Ishikawa (cell line): ENCODE measurements at regions not wholly inside any gene's neighbourhood (a gene's known extent, or its start where the extent isn't known, plus 50 kb on each side); places are given as distances from the start of the nearest gene placed in this dataset.

ENCODE experiments used
- CEBPB ChIP-seq: IDR thresholded peaks from 2 replicates; pipeline ENCODE4 v1.6.1; 2012
- CREB1 ChIP-seq: IDR thresholded peaks from 2 replicates; pipeline ENCODE4 v1.6.1; 2012; ENCODE audit warnings: low read depth
- EGR1 ChIP-seq: IDR thresholded peaks from 2 replicates; pipeline ENCODE4 v1.6.1; 2012
- EP300 ChIP-seq: IDR thresholded peaks from 2 replicates; pipeline ENCODE4 v1.6.1; 2012; ENCODE audit warnings: borderline replicate concordance
- FOXM1 ChIP-seq: IDR thresholded peaks from 2 replicates; pipeline ENCODE4 v1.6.1; 2012; ENCODE audit warnings: low read depth, borderline replicate concordance
- MAX ChIP-seq: IDR thresholded peaks from 2 replicates; pipeline ENCODE4 v1.6.1; 2012
- NFIC ChIP-seq: IDR thresholded peaks from 2 replicates; pipeline ENCODE4 v1.6.1; 2012
- RAD21 ChIP-seq: IDR thresholded peaks from 2 replicates; pipeline ENCODE4 v1.6.1; 2012; ENCODE audit warnings: low read depth
- REST ChIP-seq: IDR thresholded peaks from 2 replicates; pipeline ENCODE4 v1.6.1; 2012; ENCODE audit warnings: low read depth, mild to moderate bottlenecking
- TAF1 ChIP-seq: IDR thresholded peaks from 2 replicates; pipeline ENCODE4 v1.6.1; 2012; ENCODE audit warnings: low read depth, mild to moderate bottlenecking
- TCF12 ChIP-seq: IDR thresholded peaks from 2 replicates; pipeline ENCODE4 v1.6.1; 2012; ENCODE audit warnings: low read depth
- TEAD4 ChIP-seq: IDR thresholded peaks from 2 replicates; pipeline ENCODE4 v1.6.1; 2012
- USF1 ChIP-seq: IDR thresholded peaks from 2 replicates; pipeline ENCODE4 v1.6.1; 2012
- YY1 ChIP-seq: IDR thresholded peaks from 2 replicates; pipeline ENCODE4 v1.6.1; 2012; ENCODE audit warnings: low read depth
- ZBTB7A ChIP-seq: IDR thresholded peaks from 2 replicates; pipeline ENCODE4 v1.6.1; 2012; ENCODE audit warnings: low read depth

- TF ChIP-seq CREB1 (no peak), EGR1 (no peak)
These were observed 118.0 kb upstream of the MAN1A1 start for GRCh38 chr6:119467488-119468081.

- TF ChIP-seq TEAD4 = no peak
- TF ChIP-seq MAX = no peak
- no peak for TF ChIP-seq EGR1
- no peak for TF ChIP-seq TCF12
- no peak for TF ChIP-seq CREB1
- TF ChIP-seq TAF1 = no peak
- no peak for TF ChIP-seq RAD21
- no peak for TF ChIP-seq EP300
- no peak for TF ChIP-seq NFIC
- no peak for TF ChIP-seq YY1
These were observed 116.7 kb upstream of the MAN1A1 start for GRCh38 chr6:119466226-119466625.

- TF ChIP-seq FOXM1 = no peak
- TF ChIP-seq CEBPB = no peak
- TF ChIP-seq TCF12 = no peak
- no peak for TF ChIP-seq TAF1
- no peak for TF ChIP-seq YY1
- TF ChIP-seq MAX = no peak
- no peak for TF ChIP-seq RAD21
- no peak for TF ChIP-seq ZBTB7A
- TF ChIP-seq REST = no peak
- no peak for TF ChIP-seq NFIC
These were observed 113.6 kb upstream of the MAN1A1 start for GRCh38 chr6:119463081-119463626.

- TF ChIP-seq CREB1 (no peak), ZBTB7A (no peak), EGR1 (no peak), FOXM1 (no peak), MAX (no peak), EP300 (no peak), CEBPB (no peak), RAD21 (no peak), TAF1 (no peak), YY1 (no peak), TEAD4 (no peak)
These were observed 111.6 kb upstream of the MAN1A1 start for GRCh38 chr6:119461187-119461586.

- TF ChIP-seq CEBPB (no peak), EP300 (no peak), CREB1 (no peak), NFIC (no peak), YY1 (no peak), MAX (no peak), REST (no peak), USF1 (no peak)
These were observed 109.8 kb upstream of the MAN1A1 start for GRCh38 chr6:119459207-119459974.

GRCh38 chr6:119454714-119455113, 105.2 kb upstream of the MAN1A1 start:
- no peak for TF ChIP-seq USF1
- no peak for TF ChIP-seq YY1
- TF ChIP-seq CREB1 = no peak
